ENCODE measurements at regions not wholly inside any gene's neighbourhood (a gene's known extent, or its start where the extent isn't known, plus 50 kb on each side); places are given as distances from the start of the nearest gene placed in this dataset.

- TF ChIP-seq, protein P1, sequence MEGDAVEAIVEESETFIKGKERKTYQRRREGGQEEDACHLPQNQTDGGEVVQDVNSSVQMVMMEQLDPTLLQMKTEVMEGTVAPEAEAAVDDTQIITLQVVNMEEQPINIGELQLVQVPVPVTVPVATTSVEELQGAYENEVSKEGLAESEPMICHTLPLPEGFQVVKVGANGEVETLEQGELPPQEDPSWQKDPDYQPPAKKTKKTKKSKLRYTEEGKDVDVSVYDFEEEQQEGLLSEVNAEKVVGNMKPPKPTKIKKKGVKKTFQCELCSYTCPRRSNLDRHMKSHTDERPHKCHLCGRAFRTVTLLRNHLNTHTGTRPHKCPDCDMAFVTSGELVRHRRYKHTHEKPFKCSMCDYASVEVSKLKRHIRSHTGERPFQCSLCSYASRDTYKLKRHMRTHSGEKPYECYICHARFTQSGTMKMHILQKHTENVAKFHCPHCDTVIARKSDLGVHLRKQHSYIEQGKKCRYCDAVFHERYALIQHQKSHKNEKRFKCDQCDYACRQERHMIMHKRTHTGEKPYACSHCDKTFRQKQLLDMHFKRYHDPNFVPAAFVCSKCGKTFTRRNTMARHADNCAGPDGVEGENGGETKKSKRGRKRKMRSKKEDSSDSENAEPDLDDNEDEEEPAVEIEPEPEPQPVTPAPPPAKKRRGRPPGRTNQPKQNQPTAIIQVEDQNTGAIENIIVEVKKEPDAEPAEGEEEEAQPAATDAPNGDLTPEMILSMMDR (IDR thresholded peaks at IDR 0.05; ENCODE audit: extremely low read depth in 1 of 2, insufficient read depth in 1 of 2, low read depth in 1 of 2, low read length in 2 of 2): no peak
- TF ChIP-seq POLR2A (IDR thresholded peaks at IDR 0.05; ENCODE audit: low read depth, low read length) (no peak), JUN (IDR thresholded peaks at IDR 0.05; ENCODE audit: borderline replicate concordance, insufficient read depth, insufficient read length, low read depth) (no peak), POLR2AphosphoS5 (IDR thresholded peaks at IDR 0.05; ENCODE audit: insufficient read depth, low read depth, low read length) (no peak), GATA2 (IDR thresholded peaks at IDR 0.05; ENCODE audit: insufficient read depth, insufficient read length, low read depth, low read length) (no peak)
These were observed 808.5 kb downstream of the TLE4 start for GRCh38 chr9:80380301-80380700.
